RWPE2 (cell line): ENCODE measurements at regions not wholly inside any gene's neighbourhood (a gene's known extent, or its start where the extent isn't known, plus 50 kb on each side); places are given as distances from the start of the nearest gene placed in this dataset.

ENCODE experiments used
- ATAC-seq: fragments of 200-7000 bp; cut with Tn5 transposase; 3 replicates; pipeline ENCODE4 v1.9.1; 2021; ENCODE audit warnings: low read depth
- DNase-seq: peaks from one replicate; pipeline ENCODE4 v3.0.0-alpha.2; 2020; ENCODE audit warnings: low spot score
- H3K27ac ChIP-seq: fragments of 450-650 bp; 2 replicates; pipeline ENCODE4 v1.5.1; 2017; ENCODE audit warnings: mild to moderate bottlenecking; ENCODE audit not compliant: poor library complexity, severe bottlenecking
- H3K27me3 ChIP-seq: fragments of 250-450 bp; sonication (Bioruptor Pico); 2 replicates; pipeline ENCODE4 v1.5.1; 2021; ENCODE audit warnings: mild to moderate bottlenecking, moderate library complexity; ENCODE audit not compliant: insufficient read depth, poor library complexity, severe bottlenecking
- H3K36me3 ChIP-seq: fragments of 250-450 bp; sonication (Bioruptor Pico); 2 replicates; pipeline ENCODE4 v1.5.1; 2020; ENCODE audit warnings: low read depth, mild to moderate bottlenecking, moderate library complexity
- H3K4me1 ChIP-seq: fragments of 250-450 bp; sonication (Bioruptor Pico); 2 replicates; pipeline ENCODE4 v1.5.1; 2021; ENCODE audit warnings: mild to moderate bottlenecking, moderate library complexity; ENCODE audit not compliant: insufficient read depth, poor library complexity, severe bottlenecking
- H3K4me3 ChIP-seq: fragments of 250-450 bp; sonication (Bioruptor Pico); 2 replicates; pipeline ENCODE4 v1.5.1; 2021; ENCODE audit warnings: mild to moderate bottlenecking, moderate library complexity; ENCODE audit not compliant: severe bottlenecking
- H3K9me3 ChIP-seq: fragments of 250-450 bp; sonication (Bioruptor Pico); 2 replicates; pipeline ENCODE4 v1.5.1; 2021; ENCODE audit warnings: mild to moderate bottlenecking, moderate library complexity; ENCODE audit not compliant: severe bottlenecking
- CTCF ChIP-seq: fragments of 450-650 bp; IDR thresholded peaks from one replicate; pipeline ENCODE4 v1.5.1; 2017; ENCODE audit warnings: mild to moderate bottlenecking, moderate library complexity; ENCODE audit not compliant: poor library complexity, severe bottlenecking

GRCh38 chr2:56476509-56477071, 292.8 kb downstream of the CCDC85A start:
- TF ChIP-seq CTCF = no peak
- no peak for DNase-seq

GRCh38 chr2:56478027-56478426, 294.2 kb downstream of the CCDC85A start:
- Histone ChIP-seq H3K9me3 (no peaks in the 10 kb centered on the region), H3K27me3 (no peaks in the 10 kb centered on the region), H3K27ac (no peak overlapping the region), H3K36me3 (no peaks in the 10 kb centered on the region), H3K4me3 (no peak overlapping the region), H3K4me1 (no peaks in the 10 kb centered on the region)
- DNase-seq (no peak), ATAC-seq (no peak)
- no peak for TF ChIP-seq CTCF

More at GRCh38 chr2:56476509-56477071, 292.8 kb downstream of the CCDC85A start:
- Histone ChIP-seq H3K36me3 (no peaks in the 10 kb centered on the region), H3K27me3 (no peaks in the 10 kb centered on the region), H3K4me3 (no peak overlapping the region), H3K4me1 (no peaks in the 10 kb centered on the region), H3K9me3 (no peaks in the 10 kb centered on the region), H3K27ac (no peak overlapping the region)
- no peak for ATAC-seq

- no peak for ATAC-seq
- no peak overlapping the region for H3K27ac ChIP-seq
Observed at GRCh38 chr2:56483081-56483480, 299.3 kb downstream of the CCDC85A start.

GRCh38 chr2:56484906-56485305, 301.1 kb downstream of the CCDC85A start:
- Histone ChIP-seq H3K9me3 (no peaks in the 10 kb centered on the region), H3K27me3 (no peaks in the 10 kb centered on the region), H3K4me1 (no peaks in the 10 kb centered on the region), H3K27ac (no peak overlapping the region), H3K36me3 (no peaks in the 10 kb centered on the region), H3K4me3 (no peak overlapping the region)
- DNase-seq (no peak), ATAC-seq (no peak)
- TF ChIP-seq CTCF = no peak

More at GRCh38 chr2:56483081-56483480, 299.3 kb downstream of the CCDC85A start:
- TF ChIP-seq CTCF = no peak
- Histone ChIP-seq H3K9me3 (no peaks in the 10 kb centered on the region), H3K36me3 (no peaks in the 10 kb centered on the region), H3K4me1 (no peaks in the 10 kb centered on the region), H3K27me3 (no peaks in the 10 kb centered on the region), H3K4me3 (no peak overlapping the region)
- no peak for DNase-seq

GRCh38 chr2:56500317-56500716, 316.5 kb downstream of the CCDC85A start:
- no peaks in the 10 kb centered on the region for H3K9me3 ChIP-seq
- no peaks in the 10 kb centered on the region for H3K4me1 ChIP-seq
- DNase-seq (no peak), ATAC-seq (no peak)
- no peak overlapping the region for H3K27ac ChIP-seq
- TF ChIP-seq CTCF = no peak
- no peak overlapping the region for H3K4me3 ChIP-seq
- H3K36me3 ChIP-seq = no peaks in the 10 kb centered on the region
- no peaks in the 10 kb centered on the region for H3K27me3 ChIP-seq
